Keratinocyte (primary cell): ENCODE measurements at regions not wholly inside any gene's neighbourhood (a gene's known extent, or its start where the extent isn't known, plus 50 kb on each side); places are given as distances from the start of the nearest gene placed in this dataset.

Source experiments
- DNase-seq: peaks from one replicate; pipeline ENCODE4 v3.0.0-alpha.2; 2011; ENCODE audit warnings: low read depth, missing footprints, low spot score
- FAIRE-seq: peaks from 2 replicates; lab custom pipeline; 2011; peaks lifted over from hg19 to GRCh38; lab: Jason Lieb, UNC
- H2AFZ ChIP-seq: 2 replicates; pipeline ENCODE4 v1.6.0; 2012; ENCODE audit warnings: low read length, control low read depth, inconsistent platforms; ENCODE audit not compliant: control insufficient read depth
- H3K27ac ChIP-seq: 2 replicates; pipeline ENCODE4 v1.5.1; 2011; ENCODE audit warnings: low read length; ENCODE audit not compliant: control insufficient read depth, insufficient read depth
- H3K27me3 ChIP-seq: 3 replicates; pipeline ENCODE4 v1.6.0; 2011; ENCODE audit warnings: low read length; ENCODE audit not compliant: control insufficient read depth, insufficient read depth; ENCODE audit errors: extremely low read depth
- H3K36me3 ChIP-seq, 2 experiments: 2 replicates in 1 of 2; 3 replicates in 1 of 2; pipeline ENCODE4 v1.5.1; 2011; ENCODE audit warnings: low read length in 2 of 2, mild to moderate bottlenecking in 1 of 2; ENCODE audit not compliant: control insufficient read depth in 2 of 2, insufficient read depth in 2 of 2; ENCODE audit errors: extremely low read depth in 1 of 2
- H3K4me1 ChIP-seq: 3 replicates; pipeline ENCODE4 v1.5.1; 2011; ENCODE audit warnings: low read length; ENCODE audit not compliant: control insufficient read depth, insufficient read depth; ENCODE audit errors: extremely low read depth
- H3K4me2 ChIP-seq: 3 replicates; pipeline ENCODE4 v1.6.0; 2011; ENCODE audit warnings: low read depth, low read length; ENCODE audit not compliant: control insufficient read depth, insufficient read depth; ENCODE audit errors: extremely low read depth
- H3K4me3 ChIP-seq, 3 experiments: fragments of 200-600 bp in 1 of 3; sonication (generic) in 1 of 3; 2 replicates in 2 of 3; 3 replicates in 1 of 3; pipeline ENCODE4 v1.5.1; 2011 to 2016; ENCODE audit warnings: low read length in 3 of 3, mild to moderate bottlenecking in 3 of 3, control low read depth in 2 of 3, inconsistent platforms in 1 of 3, low read depth in 1 of 3, mixed read lengths in 1 of 3, mixed run types in 1 of 3, moderate library complexity in 1 of 3; ENCODE audit not compliant: control insufficient read depth in 2 of 3, insufficient read depth in 2 of 3; ENCODE audit errors: extremely low read depth in 1 of 3
- H3K79me2 ChIP-seq: 2 replicates; pipeline ENCODE4 v1.6.0; 2012; ENCODE audit warnings: low read length; ENCODE audit not compliant: control insufficient read depth, insufficient read depth
- H3K9ac ChIP-seq: 3 replicates; pipeline ENCODE4 v1.6.0; 2011; ENCODE audit warnings: low read length; ENCODE audit not compliant: control insufficient read depth, insufficient read depth; ENCODE audit errors: extremely low read depth
- H3K9me1 ChIP-seq: 3 replicates; pipeline ENCODE4 v1.6.0; 2011; ENCODE audit warnings: low read length; ENCODE audit not compliant: control insufficient read depth, insufficient read depth; ENCODE audit errors: extremely low read depth
- H3K9me3 ChIP-seq: 2 replicates; pipeline ENCODE4 v1.5.1; 2012; ENCODE audit warnings: low read depth, low read length; ENCODE audit not compliant: control insufficient read depth
- H4K20me1 ChIP-seq: 3 replicates; pipeline ENCODE4 v1.6.0; 2011; ENCODE audit warnings: low read length; ENCODE audit not compliant: control insufficient read depth, insufficient read depth; ENCODE audit errors: extremely low read depth
- CTCF ChIP-seq, 3 experiments: IDR thresholded peaks in 1 of 3; conservative IDR thresholded peaks in 1 of 3; optimal IDR thresholded peaks in 1 of 3; 2 replicates in 2 of 3; 3 replicates in 1 of 3; pipeline versions ENCODE3 to v1.5.1; 2011; ENCODE audit warnings: low read length in 3 of 3, mild to moderate bottlenecking in 3 of 3, moderate library complexity in 2 of 3, control low read depth in 1 of 3, inconsistent platforms in 1 of 3; ENCODE audit not compliant: insufficient read depth in 2 of 3; ENCODE audit errors: extremely low read depth in 1 of 3
- EZH2 ChIP-seq: IDR thresholded peaks from one replicate; pipeline ENCODE4 v1.6.1; 2012; ENCODE audit warnings: inconsistent platforms, mild to moderate bottlenecking, low read length, moderate library complexity
- dilution Hi-C: fragments of 300-500 bp; cut with MboI; formaldehyde crosslinking; loops from one replicate; pipeline ENCODE4 v1.7.0; 2020; ENCODE audit warnings: low sequenced_read_pairs; ENCODE audit not compliant: extremely low pct_ligation_motif_present

GRCh38 chr6:105824732-105825131 lies 261.4 kb upstream of the PRDM1 start:
- dilution Hi-C loops: no loop called here
- no peaks in the 10 kb centered on the region for H3K79me2 ChIP-seq

GRCh38 chr6:105821777-105822176 lies 264.4 kb upstream of the PRDM1 start:
- no peak overlapping the region for H3K4me2 ChIP-seq
- H3K4me3 ChIP-seq: no peak overlapping the region
- H3K9me3 ChIP-seq: no peaks in the 10 kb centered on the region
- H3K9me1 ChIP-seq: no peaks in the 10 kb centered on the region
- no peaks in the 10 kb centered on the region for H3K36me3 ChIP-seq
- no peak for DNase-seq
- no peaks in the 10 kb centered on the region for H3K79me2 ChIP-seq
- no peaks in the 10 kb centered on the region for H3K27me3 ChIP-seq
- H4K20me1 ChIP-seq: no peaks in the 10 kb centered on the region
- no peak overlapping the region for H2AFZ ChIP-seq
- H3K9ac ChIP-seq: no peak overlapping the region
- H3K4me1 ChIP-seq: peaks cover 4% of the 10 kb centered on the region
- TF ChIP-seq CTCF (optimal IDR thresholded peaks at IDR 0.05 in 1 of 3, IDR thresholded peaks at IDR 0.05 in 1 of 3, conservative IDR thresholded peaks at IDR 0.05 in 1 of 3; ENCODE audit: extremely low read depth in 1 of 3, insufficient read depth in 2 of 3, low read length in 3 of 3) (no peak), EZH2 (no peak)
- no peak overlapping the region for H3K27ac ChIP-seq
- dilution Hi-C loops: no loop called here
- no peak for FAIRE-seq

More at GRCh38 chr6:105824732-105825131, 261.4 kb upstream of the PRDM1 start:
- Histone ChIP-seq H3K27me3 (no peaks in the 10 kb centered on the region), H4K20me1 (no peaks in the 10 kb centered on the region), H3K4me1 (no peaks in the 10 kb centered on the region), H3K4me2 (no peak overlapping the region), H3K9ac (no peak overlapping the region), H3K27ac (no peak overlapping the region), H3K36me3 (no peaks in the 10 kb centered on the region), H3K4me3 (no peak overlapping the region), H3K9me1 (no peaks in the 10 kb centered on the region), H3K9me3 (no peaks in the 10 kb centered on the region), H2AFZ (no peak overlapping the region)
- FAIRE-seq: no peak
- TF ChIP-seq CTCF (optimal IDR thresholded peaks at IDR 0.05 in 1 of 3, IDR thresholded peaks at IDR 0.05 in 1 of 3, conservative IDR thresholded peaks at IDR 0.05 in 1 of 3; ENCODE audit: extremely low read depth in 1 of 3, insufficient read depth in 2 of 3, low read length in 3 of 3): no peak
- TF ChIP-seq EZH2: no peak
- no peak for DNase-seq
